HAP-1 (cell line): ENCODE measurements at regions not wholly inside any gene's neighbourhood (a gene's known extent, or its start where the extent isn't known, plus 50 kb on each side); places are given as distances from the start of the nearest gene placed in this dataset.

Experiments used
- DNase-seq, 2 experiments: peaks; one replicate each; pipeline ENCODE4 v3.0.0-alpha.2; 2016 to 2020; ENCODE audit warnings: low spot score in 2 of 2
- H3K27me3 ChIP-seq: fragments of 250-450 bp; sonication (Bioruptor Pico); 2 replicates; pipeline ENCODE4 v1.5.1; 2020; ENCODE audit warnings: low read depth, mild to moderate bottlenecking, moderate library complexity
- H3K36me3 ChIP-seq: fragments of 250-450 bp; sonication (Bioruptor Pico); replicated peaks from 2 replicates; pipeline ENCODE4 v1.5.1; 2020; ENCODE audit warnings: mild to moderate bottlenecking
- H3K4me1 ChIP-seq: fragments of 250-450 bp; sonication (Bioruptor Pico); 2 replicates; pipeline ENCODE4 v1.5.1; 2020; ENCODE audit warnings: mild to moderate bottlenecking
- H3K4me3 ChIP-seq: fragments of 250-450 bp; sonication (Bioruptor Pico); 2 replicates; pipeline ENCODE4 v1.5.1; 2020; ENCODE audit warnings: mild to moderate bottlenecking, moderate library complexity
- H3K9me3 ChIP-seq: fragments of 250-450 bp; sonication (Bioruptor Pico); 2 replicates; pipeline ENCODE4 v1.5.1; 2020; ENCODE audit warnings: mild to moderate bottlenecking, moderate library complexity
- in situ Hi-C: fragments of 300-500 bp; cut with MboI; formaldehyde crosslinking; loops from 3 replicates; pipeline ENCODE4 v1.14.3; 2020; ENCODE audit warnings: low sequenced_read_pairs, inconsistent platforms, mixed read lengths

GRCh38 chr10:43866712-43867111 is 218.0 kb upstream of the ZNF32 start:
- Histone ChIP-seq H3K36me3 (no peaks in the 10 kb centered on the region), H3K27me3 (no peaks in the 10 kb centered on the region), H3K9me3 (no peaks in the 10 kb centered on the region), H3K4me1 (no peaks in the 10 kb centered on the region), H3K4me3 (no peak overlapping the region)
- no peak for DNase-seq
- in situ Hi-C loops = no loop called here

GRCh38 chr10:43865265-43866135 is 216.8 kb upstream of the ZNF32 start:
- in situ Hi-C loops = no loop called here
- Histone ChIP-seq H3K4me1 (no peaks in the 10 kb centered on the region), H3K4me3 (no peak overlapping the region)

GRCh38 chr10:43864656-43865055 is 216.0 kb upstream of the ZNF32 start:
- Histone ChIP-seq H3K9me3 (no peaks in the 10 kb centered on the region), H3K27me3 (no peaks in the 10 kb centered on the region), H3K4me3 (no peak overlapping the region), H3K4me1 (no peaks in the 10 kb centered on the region), H3K36me3 (no peaks in the 10 kb centered on the region)
- in situ Hi-C loops = no loop called here
- DNase-seq = no peak

More at GRCh38 chr10:43865265-43866135, 216.8 kb upstream of the ZNF32 start:
- Histone ChIP-seq H3K27me3 (no peaks in the 10 kb centered on the region), H3K36me3 (no peaks in the 10 kb centered on the region), H3K9me3 (no peaks in the 10 kb centered on the region)
- DNase-seq = no peak

- H3K27me3 ChIP-seq = no peaks in the 10 kb centered on the region
- no peaks in the 10 kb centered on the region for H3K4me1 ChIP-seq
- in situ Hi-C loops = no loop called here
- no peaks in the 10 kb centered on the region for H3K9me3 ChIP-seq
- H3K36me3 ChIP-seq = no peaks in the 10 kb centered on the region
- no peak overlapping the region for H3K4me3 ChIP-seq
- DNase-seq = no peak
Observed at GRCh38 chr10:43863859-43864591, 215.3 kb upstream of the ZNF32 start.

- DNase-seq = no peak
- Histone ChIP-seq H3K4me1 (no peaks in the 10 kb centered on the region), H3K9me3 (no peaks in the 10 kb centered on the region), H3K36me3 (no peaks in the 10 kb centered on the region), H3K4me3 (no peak overlapping the region), H3K27me3 (no peaks in the 10 kb centered on the region)
- in situ Hi-C loops = no loop called here
Observed at GRCh38 chr10:43863270-43863669, 214.6 kb upstream of the ZNF32 start.

GRCh38 chr10:43862756-43863155 is 214.1 kb upstream of the ZNF32 start:
- Histone ChIP-seq H3K36me3 (no peaks in the 10 kb centered on the region), H3K9me3 (no peaks in the 10 kb centered on the region), H3K27me3 (no peaks in the 10 kb centered on the region), H3K4me3 (no peak overlapping the region), H3K4me1 (no peaks in the 10 kb centered on the region)
- in situ Hi-C loops = no loop called here
- DNase-seq = no peak

- in situ Hi-C loops = no loop called here
- Histone ChIP-seq H3K27me3 (no peaks in the 10 kb centered on the region), H3K4me3 (no peak overlapping the region), H3K4me1 (no peaks in the 10 kb centered on the region), H3K9me3 (no peaks in the 10 kb centered on the region), H3K36me3 (no peaks in the 10 kb centered on the region)
- no peak for DNase-seq
Observed at GRCh38 chr10:43861966-43862751, 213.5 kb upstream of the ZNF32 start.

- no peaks in the 10 kb centered on the region for H3K36me3 ChIP-seq
- no peaks in the 10 kb centered on the region for H3K9me3 ChIP-seq
- no peak overlapping the region for H3K4me3 ChIP-seq
- in situ Hi-C loops = no loop called here
- no peaks in the 10 kb centered on the region for H3K27me3 ChIP-seq
- no peaks in the 10 kb centered on the region for H3K4me1 ChIP-seq
- no peak for DNase-seq
Observed at GRCh38 chr10:43859016-43859525, 210.4 kb upstream of the ZNF32 start.

- H3K4me3 ChIP-seq = no peak overlapping the region
- H3K36me3 ChIP-seq = no peaks in the 10 kb centered on the region
- H3K9me3 ChIP-seq = no peaks in the 10 kb centered on the region
- H3K27me3 ChIP-seq = no peaks in the 10 kb centered on the region
- in situ Hi-C loops = no loop called here
- no peaks in the 10 kb centered on the region for H3K4me1 ChIP-seq
- DNase-seq = no peak
Observed at GRCh38 chr10:43857931-43858315, 209.2 kb upstream of the ZNF32 start.

GRCh38 chr10:43857206-43857930 is 208.7 kb upstream of the ZNF32 start:
- in situ Hi-C loops = no loop called here
- Histone ChIP-seq H3K4me1 (no peaks in the 10 kb centered on the region), H3K9me3 (no peaks in the 10 kb centered on the region), H3K4me3 (no peak overlapping the region), H3K36me3 (no peaks in the 10 kb centered on the region), H3K27me3 (no peaks in the 10 kb centered on the region)
- DNase-seq = no peak

GRCh38 chr10:43856299-43856698 is 207.6 kb upstream of the ZNF32 start:
- Histone ChIP-seq H3K4me3 (no peak overlapping the region), H3K9me3 (no peaks in the 10 kb centered on the region), H3K36me3 (no peaks in the 10 kb centered on the region), H3K27me3 (no peaks in the 10 kb centered on the region), H3K4me1 (no peaks in the 10 kb centered on the region)
- DNase-seq = no peak
- in situ Hi-C loops = no loop called here

GRCh38 chr10:43855667-43856210 is 207.1 kb upstream of the ZNF32 start:
- no peak for DNase-seq
- H3K4me3 ChIP-seq = no peak overlapping the region
- in situ Hi-C loops = no loop called here
- no peaks in the 10 kb centered on the region for H3K27me3 ChIP-seq
- H3K36me3 ChIP-seq = no peaks in the 10 kb centered on the region
- no peaks in the 10 kb centered on the region for H3K9me3 ChIP-seq
- H3K4me1 ChIP-seq = no peaks in the 10 kb centered on the region

- Histone ChIP-seq H3K9me3 (no peaks in the 10 kb centered on the region), H3K4me1 (no peaks in the 10 kb centered on the region), H3K27me3 (no peaks in the 10 kb centered on the region), H3K36me3 (no peaks in the 10 kb centered on the region), H3K4me3 (no peak overlapping the region)
- in situ Hi-C loops = no loop called here
- no peak for DNase-seq
Observed at GRCh38 chr10:43854007-43854406, 205.3 kb upstream of the ZNF32 start.
